A549 (cell line): ENCODE measurements at regions not wholly inside any gene's neighbourhood (a gene's known extent, or its start where the extent isn't known, plus 50 kb on each side); places are given as distances from the start of the nearest gene placed in this dataset.

Experiments
- ATAC-seq, 2 experiments: fragments of 200-7000 bp in 1 of 2; fragments of >200 bp in 1 of 2; cut with Nextera tagmentation in 1 of 2; cut with Tn5 transposase in 1 of 2; 3 replicates each; pipeline versions ENCODE4 v1.8.0 to v1.9.1; 2018 to 2020; ENCODE audit warnings: mild to moderate bottlenecking in 1 of 2, moderate library complexity in 1 of 2
- CTCF ChIA-PET: fragments of 300-600 bp; sonication (Branson Sonifier 250); formaldehyde crosslinking; extraction: SDS; loops from one replicate; lab custom pipeline; 2021; ENCODE audit warnings: antibody characterized with exemption, inconsistent platforms; lab: Yijun Ruan, JAX
- POLR2A ChIA-PET: fragments of 350-600 bp; formaldehyde crosslinking; extraction: SDS; loops from one replicate; lab custom pipeline; 2021; ENCODE audit warnings: antibody characterized with exemption, inconsistent platforms; lab: Yijun Ruan, JAX
- DNase-seq, 2 experiments: peaks; one replicate each; pipeline versions ENCODE4 v3.0.0 to v3.0.0-alpha.2; 2011 to 2016; ENCODE audit warnings: low read depth in 1 of 2, low spot score in 1 of 2
- FAIRE-seq: peaks from 2 replicates; lab custom pipeline; 2011; peaks lifted over from hg19 to GRCh38; lab: Jason Lieb, UNC
- H3K27ac ChIP-seq, 2 experiments: fragments of >200 bp; sonication (Bioruptor Twin); formaldehyde crosslinking; 3 replicates each; pipeline ENCODE4 v1.5.1; 2016 to 2017
- H3K4me1 ChIP-seq: fragments of >200 bp; sonication (Bioruptor Twin); formaldehyde crosslinking; 3 replicates; pipeline ENCODE4 v1.6.1; 2016
- H3K4me2 ChIP-seq: fragments of >200 bp; sonication (Bioruptor Twin); formaldehyde crosslinking; 3 replicates; pipeline ENCODE4 v1.6.1; 2016
- H3K4me3 ChIP-seq: fragments of >200 bp; sonication (Bioruptor Twin); formaldehyde crosslinking; 3 replicates; pipeline ENCODE4 v1.5.1; 2016
- H3K9me3 ChIP-seq: fragments of >200 bp; sonication (Bioruptor Twin); formaldehyde crosslinking; 3 replicates; pipeline ENCODE4 v1.6.1; 2016
- CBX2 ChIP-seq: fragments of 200-600 bp; sonication (generic); IDR thresholded peaks from 2 replicates; pipeline ENCODE4 v1.6.1; 2016; ENCODE audit warnings: low read depth, mild to moderate bottlenecking, borderline replicate concordance
- ESRRA ChIP-seq: fragments of 150-350 bp; IDR thresholded peaks from 2 replicates; pipeline ENCODE4 v1.6.1; 2014; ENCODE audit warnings: mild to moderate bottlenecking, low read length, borderline replicate concordance
- FOSB ChIP-seq: fragments of 250-450 bp; sonication (Bioruptor Pico); IDR thresholded peaks from 2 replicates; pipeline ENCODE4 v1.5.0; 2020; ENCODE audit warnings: mild to moderate bottlenecking, moderate library complexity
- MAZ ChIP-seq: fragments of 150-350 bp; IDR thresholded peaks from 2 replicates; pipeline ENCODE4 v1.6.1; 2014; ENCODE audit warnings: antibody characterized with exemption, low read depth, low read length, borderline replicate concordance
- PHF8 ChIP-seq: fragments of 200-600 bp; sonication (generic); IDR thresholded peaks from 2 replicates; pipeline ENCODE4 v1.6.1; 2016; ENCODE audit warnings: low read depth, mild to moderate bottlenecking, antibody characterized with exemption, moderate library complexity, borderline replicate concordance
- RCOR1 ChIP-seq: fragments of 150-350 bp; IDR thresholded peaks from 2 replicates; pipeline ENCODE4 v1.6.1; 2014; ENCODE audit warnings: antibody characterized with exemption, low read length, low read depth
- RFX5 ChIP-seq: fragments of 450-650 bp; IDR thresholded peaks from 2 replicates; pipeline ENCODE4 v1.7.1; 2014; ENCODE audit warnings: antibody characterized with exemption, mild to moderate bottlenecking, moderate library complexity
- SREBF2 ChIP-seq: fragments of 450-650 bp; IDR thresholded peaks from 2 replicates; pipeline ENCODE4 v1.6.1; 2014; ENCODE audit warnings: mild to moderate bottlenecking, moderate library complexity
- ZC3H11A ChIP-seq: fragments of 450-650 bp; IDR thresholded peaks from 2 replicates; pipeline ENCODE4 v1.6.1; 2014; ENCODE audit warnings: antibody characterized with exemption, mild to moderate bottlenecking
- ZFP36 ChIP-seq: fragments of 450-650 bp; IDR thresholded peaks from 2 replicates; pipeline ENCODE4 v1.6.1; 2014; ENCODE audit warnings: borderline replicate concordance; ENCODE audit not compliant: partially characterized antibody
- ZNF302 ChIP-seq: fragments of 250-450 bp; sonication (Bioruptor Pico); IDR thresholded peaks from 2 replicates; pipeline ENCODE4 v1.9.0; 2021; ENCODE audit warnings: inconsistent platforms, mild to moderate bottlenecking, moderate library complexity
- WGBS: methylation state at CpG from one replicate; pipeline ENCODE4 v1.1.6; 2017; ENCODE audit errors: missing lambda C conversion rate; 5-methylcytosine and 5-hydroxymethylcytosine counted together
- TF ChIP-seq, protein P1 (sequence below): fragments of >200 bp; sonication (Bioruptor Twin); formaldehyde crosslinking; IDR thresholded peaks from 2 replicates; pipeline ENCODE4 v1.6.1; 2016
- TF ChIP-seq, protein P2 (sequence below): IDR thresholded peaks from 2 replicates; pipeline ENCODE4 v1.6.1; 2012
- TF ChIP-seq, protein P3 (sequence below): fragments of 450-650 bp; IDR thresholded peaks from 2 replicates; pipeline ENCODE4 v1.6.1; 2014; ENCODE audit warnings: antibody characterized with exemption
- TF ChIP-seq, protein P4 (sequence below): fragments of 200-600 bp; sonication (generic); IDR thresholded peaks from 2 replicates; pipeline ENCODE4 v1.6.1; 2016; ENCODE audit warnings: antibody characterized with exemption, mild to moderate bottlenecking, moderate library complexity

DNA sequence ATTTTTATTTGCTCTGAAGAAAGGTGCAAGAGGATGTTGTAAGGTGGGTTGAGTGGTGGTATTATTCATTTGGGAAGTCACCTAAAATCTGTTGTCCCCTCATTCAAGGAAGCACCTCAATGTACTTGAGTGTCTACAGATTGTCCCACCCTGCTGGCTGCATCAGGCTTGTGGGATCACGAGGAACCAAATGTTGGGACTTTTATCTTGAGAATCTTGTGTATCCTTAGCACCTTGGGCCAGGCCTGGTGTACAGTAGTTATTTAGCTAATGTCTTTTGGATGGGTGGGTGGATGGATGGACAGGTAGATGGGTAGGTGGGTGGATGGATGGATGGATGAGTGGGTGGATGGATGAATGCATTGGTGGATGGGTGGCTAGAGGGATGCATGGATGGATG, 519.3 kb downstream of the BCL11B start:
- H3K4me1 ChIP-seq, result no peaks in the 10 kb centered on the region
- FAIRE-seq (no peak), ATAC-seq (no peak), DNase-seq (no peak)
- TF ChIP-seq, protein P1, sequence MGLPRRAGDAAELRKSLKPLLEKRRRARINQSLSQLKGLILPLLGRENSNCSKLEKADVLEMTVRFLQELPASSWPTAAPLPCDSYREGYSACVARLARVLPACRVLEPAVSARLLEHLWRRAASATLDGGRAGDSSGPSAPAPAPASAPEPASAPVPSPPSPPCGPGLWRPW, result no peak
- TF ChIP-seq RCOR1 (no peak), RFX5 (no peak), CBX2 (no peak)
- TF ChIP-seq, protein P2, sequence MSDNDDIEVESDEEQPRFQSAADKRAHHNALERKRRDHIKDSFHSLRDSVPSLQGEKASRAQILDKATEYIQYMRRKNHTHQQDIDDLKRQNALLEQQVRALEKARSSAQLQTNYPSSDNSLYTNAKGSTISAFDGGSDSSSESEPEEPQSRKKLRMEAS, result no peak
- POLR2A ChIA-PET, result no interaction called here
- CTCF ChIA-PET, result no interaction called here
- H3K27ac ChIP-seq, result no peak overlapping the region
- peaks cover 6% of the 10 kb centered on the region; the same call in 1 of the 3 replicates for H3K9me3 ChIP-seq
- 0% methylated on average over 1 of the region's 1 CpG for WGBS
- H3K4me3 ChIP-seq, result no peak overlapping the region
- H3K4me2 ChIP-seq, result no peak overlapping the region

DNA sequence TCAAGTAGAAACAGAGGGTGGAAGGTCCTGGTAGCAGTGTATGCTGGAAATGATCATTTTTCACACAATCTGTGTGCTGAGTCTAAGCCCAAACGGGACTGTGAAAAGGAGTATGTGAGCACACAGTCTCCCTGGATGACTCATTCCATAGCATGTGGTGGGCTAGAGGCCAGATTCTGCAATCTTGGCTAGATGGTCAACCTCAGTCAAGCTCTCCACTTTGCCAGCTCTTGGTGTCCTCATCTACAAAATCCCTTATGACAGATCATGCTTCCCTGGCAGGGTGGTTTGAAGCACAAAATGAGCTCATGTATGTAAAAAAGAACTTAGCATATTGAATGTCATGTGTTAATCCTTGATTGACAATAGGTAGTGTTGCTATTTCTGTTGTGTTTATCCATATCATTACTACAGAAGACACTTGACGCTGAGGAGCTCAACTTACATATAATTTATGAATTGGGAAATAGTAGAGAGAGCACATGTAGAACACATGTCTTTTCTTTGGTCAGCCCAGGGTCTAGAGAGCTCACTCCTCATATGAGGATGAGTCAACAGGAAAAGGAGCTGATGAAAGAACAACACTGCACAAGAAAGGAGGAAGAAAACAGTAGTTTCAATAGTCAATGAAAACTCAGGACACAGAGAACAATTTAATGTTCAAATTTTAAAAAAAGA, 517.5 kb downstream of the BCL11B start:
- no peak for TF ChIP-seq ZC3H11A
- no peak for TF ChIP-seq SREBF2
- TF ChIP-seq, protein P3, sequence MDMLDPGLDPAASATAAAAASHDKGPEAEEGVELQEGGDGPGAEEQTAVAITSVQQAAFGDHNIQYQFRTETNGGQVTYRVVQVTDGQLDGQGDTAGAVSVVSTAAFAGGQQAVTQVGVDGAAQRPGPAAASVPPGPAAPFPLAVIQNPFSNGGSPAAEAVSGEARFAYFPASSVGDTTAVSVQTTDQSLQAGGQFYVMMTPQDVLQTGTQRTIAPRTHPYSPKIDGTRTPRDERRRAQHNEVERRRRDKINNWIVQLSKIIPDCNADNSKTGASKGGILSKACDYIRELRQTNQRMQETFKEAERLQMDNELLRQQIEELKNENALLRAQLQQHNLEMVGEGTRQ, result no peak
- no peak for TF ChIP-seq MAZ
- TF ChIP-seq ESRRA, result no peak
- TF ChIP-seq FOSB (CRISPR knock-in tag), result no peak
- CTCF ChIA-PET, result interaction anchor here (1.0 to 1.2 kb wide), 2 partner anchors 13 to 511 kb away, joined by 3 read pairs; no protein-coding TSS in a partner anchor
- ATAC-seq (no peak), FAIRE-seq (no peak), DNase-seq (no peak)
- H3K4me1 ChIP-seq, result no peaks in the 10 kb centered on the region
- 0% methylated on average over 2 of the region's 2 CpGs for WGBS
- POLR2A ChIA-PET, result no interaction called here
- no peak overlapping the region for H3K27ac ChIP-seq
- no peak overlapping the region for H3K4me2 ChIP-seq
- H3K9me3 ChIP-seq, result peaks cover 6% of the 10 kb centered on the region; the same call in 1 of the 3 replicates
- H3K4me3 ChIP-seq, result no peak overlapping the region

DNA sequence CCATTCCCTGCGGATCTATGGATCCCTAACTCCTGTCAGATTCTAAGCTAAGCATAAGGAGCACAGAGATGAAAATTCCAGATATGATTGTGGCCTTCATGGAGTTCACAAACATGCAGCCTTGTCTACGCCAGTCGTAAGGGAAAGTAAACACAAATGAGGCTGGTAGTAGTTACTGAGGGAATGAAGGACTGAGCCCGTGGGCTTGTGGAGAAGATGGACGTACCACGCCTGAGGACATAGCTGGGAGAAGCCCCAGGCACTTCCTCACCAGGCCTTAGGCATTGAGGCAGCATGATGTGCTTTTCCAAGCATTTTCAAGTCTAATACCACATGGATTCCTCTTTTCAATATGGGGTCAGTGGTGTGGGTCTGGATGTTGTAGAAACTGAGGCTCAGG, 515.2 kb downstream of the BCL11B start:
- CTCF ChIA-PET, result no interaction called here
- POLR2A ChIA-PET, result no interaction called here
- no peak for ATAC-seq
- no peak for TF ChIP-seq ESRRA
- TF ChIP-seq, protein P2, result no peak
- no peak for TF ChIP-seq PHF8
- TF ChIP-seq, protein P1, result no peak
- TF ChIP-seq ZNF302 (CRISPR knock-in tag), result no peak
- no peak for TF ChIP-seq ZFP36
- 26% methylated on average over 6 of the region's 6 CpGs for WGBS
- no peak for FAIRE-seq
- Histone ChIP-seq H3K4me1 (no peaks in the 10 kb centered on the region), H3K4me2 (no peak overlapping the region), H3K9me3 (peaks cover 6% of the 10 kb centered on the region; the same call in 1 of the 3 replicates), H3K27ac (no peak overlapping the region), H3K4me3 (no peak overlapping the region)
- no peak for DNase-seq

DNA sequence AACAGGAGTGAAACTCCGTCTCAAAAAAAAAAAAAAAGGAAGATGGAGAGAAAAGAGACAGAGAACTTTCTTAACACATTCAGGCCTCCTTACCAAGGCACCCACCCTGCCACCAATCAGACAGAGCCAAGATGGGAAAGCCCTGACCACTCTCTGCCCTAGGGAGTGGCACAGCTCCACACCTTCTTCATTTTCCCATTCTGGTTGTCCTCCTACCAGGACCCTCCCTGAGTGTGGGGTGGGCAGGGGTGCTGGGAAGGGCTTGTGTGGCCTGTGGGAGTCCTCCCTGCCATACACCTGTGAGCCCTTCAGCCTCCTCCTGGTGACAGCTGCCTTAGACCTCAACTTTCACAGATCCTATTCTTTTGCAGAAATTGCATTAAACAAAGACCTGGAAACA, 513.6 kb downstream of the BCL11B start:
- TF ChIP-seq, protein P4, sequence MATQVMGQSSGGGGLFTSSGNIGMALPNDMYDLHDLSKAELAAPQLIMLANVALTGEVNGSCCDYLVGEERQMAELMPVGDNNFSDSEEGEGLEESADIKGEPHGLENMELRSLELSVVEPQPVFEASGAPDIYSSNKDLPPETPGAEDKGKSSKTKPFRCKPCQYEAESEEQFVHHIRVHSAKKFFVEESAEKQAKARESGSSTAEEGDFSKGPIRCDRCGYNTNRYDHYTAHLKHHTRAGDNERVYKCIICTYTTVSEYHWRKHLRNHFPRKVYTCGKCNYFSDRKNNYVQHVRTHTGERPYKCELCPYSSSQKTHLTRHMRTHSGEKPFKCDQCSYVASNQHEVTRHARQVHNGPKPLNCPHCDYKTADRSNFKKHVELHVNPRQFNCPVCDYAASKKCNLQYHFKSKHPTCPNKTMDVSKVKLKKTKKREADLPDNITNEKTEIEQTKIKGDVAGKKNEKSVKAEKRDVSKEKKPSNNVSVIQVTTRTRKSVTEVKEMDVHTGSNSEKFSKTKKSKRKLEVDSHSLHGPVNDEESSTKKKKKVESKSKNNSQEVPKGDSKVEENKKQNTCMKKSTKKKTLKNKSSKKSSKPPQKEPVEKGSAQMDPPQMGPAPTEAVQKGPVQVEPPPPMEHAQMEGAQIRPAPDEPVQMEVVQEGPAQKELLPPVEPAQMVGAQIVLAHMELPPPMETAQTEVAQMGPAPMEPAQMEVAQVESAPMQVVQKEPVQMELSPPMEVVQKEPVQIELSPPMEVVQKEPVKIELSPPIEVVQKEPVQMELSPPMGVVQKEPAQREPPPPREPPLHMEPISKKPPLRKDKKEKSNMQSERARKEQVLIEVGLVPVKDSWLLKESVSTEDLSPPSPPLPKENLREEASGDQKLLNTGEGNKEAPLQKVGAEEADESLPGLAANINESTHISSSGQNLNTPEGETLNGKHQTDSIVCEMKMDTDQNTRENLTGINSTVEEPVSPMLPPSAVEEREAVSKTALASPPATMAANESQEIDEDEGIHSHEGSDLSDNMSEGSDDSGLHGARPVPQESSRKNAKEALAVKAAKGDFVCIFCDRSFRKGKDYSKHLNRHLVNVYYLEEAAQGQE, result no peak
- Histone ChIP-seq H3K4me3 (no peak overlapping the region), H3K4me1 (no peaks in the 10 kb centered on the region), H3K4me2 (no peak overlapping the region), H3K9me3 (peaks cover 14% of the 10 kb centered on the region; the same call in 2 of the 3 replicates), H3K27ac (no peak overlapping the region)
- 6% methylated on average over 1 of the region's 1 CpG for WGBS
- CTCF ChIA-PET, result no interaction called here
- POLR2A ChIA-PET, result no interaction called here
- FAIRE-seq, result no peak
- no peak for ATAC-seq
- DNase-seq, result no peak
